IMR-90 (cell line): ENCODE measurements at regions not wholly inside any gene's neighbourhood (a gene's known extent, or its start where the extent isn't known, plus 50 kb on each side); places are given as distances from the start of the nearest gene placed in this dataset.

Experiments used
- ATAC-seq: fragments of 200-7000 bp; cut with Tn5 transposase; 2 replicates; pipeline ENCODE4 v1.9.1; 2020; ENCODE audit warnings: low read depth, mild to moderate bottlenecking, moderate library complexity
- BruUV-seq: library from RNA; stranded (reverse); fragments of 400-500 nt; replicated peaks from 2 replicates; lab custom pipeline; 2021; lab: Mats Ljungman, UMichigan
- CTCF ChIA-PET: fragments of 300-600 bp; formaldehyde crosslinking; extraction: SDS; loops from one replicate; lab custom pipeline; 2021; ENCODE audit warnings: antibody characterized with exemption; lab: Yijun Ruan, JAX
- POLR2A ChIA-PET: fragments of 300-600 bp; sonication (Branson Sonifier 250); formaldehyde crosslinking; loops from one replicate; lab custom pipeline; 2022; ENCODE audit warnings: antibody characterized with exemption; ENCODE audit not compliant: unreplicated experiment; lab: Charles Lee
- DNase-seq: peaks from one replicate; pipeline ENCODE4 v3.0.0; 2013
- H2AFZ ChIP-seq: replicated peaks from 2 replicates; pipeline ENCODE3; 2013; ENCODE audit warnings: low read length, mild to moderate bottlenecking; ENCODE audit not compliant: poor library complexity
- H2AK5ac ChIP-seq: 2 replicates; pipeline ENCODE4 v1.6.1; 2013; ENCODE audit warnings: low read depth, low read length, inconsistent platforms
- H2AK9ac ChIP-seq: replicated peaks from 2 replicates; pipeline ENCODE3; 2013; ENCODE audit warnings: mild to moderate bottlenecking, low read depth, low read length, moderate library complexity; ENCODE audit not compliant: poor library complexity
- H2BK120ac ChIP-seq: 2 replicates; pipeline ENCODE4 v1.6.1; 2013; ENCODE audit warnings: low read depth, low read length, inconsistent platforms
- H2BK15ac ChIP-seq: 3 replicates; pipeline ENCODE4 v1.6.1; 2013; ENCODE audit warnings: low read depth, low read length, inconsistent platforms
- H2BK20ac ChIP-seq: 2 replicates; pipeline ENCODE4 v1.6.1; 2013; ENCODE audit warnings: low read depth, mild to moderate bottlenecking, inconsistent platforms, low read length, moderate library complexity
- H2BK5ac ChIP-seq: 2 replicates; pipeline ENCODE4 v1.6.1; 2013; ENCODE audit warnings: mild to moderate bottlenecking, low read depth, low read length, inconsistent platforms; ENCODE audit not compliant: poor library complexity, severe bottlenecking
- H3K14ac ChIP-seq: replicated peaks from 2 replicates; pipeline ENCODE4 v1.6.1; 2013; ENCODE audit warnings: low read depth, low read length, inconsistent platforms
- H3K18ac ChIP-seq: 2 replicates; pipeline ENCODE4 v1.6.1; 2013; ENCODE audit warnings: low read depth, low read length, control low read depth
- H3K23ac ChIP-seq: 2 replicates; pipeline ENCODE4 v1.6.1; 2013; ENCODE audit warnings: low read depth, low read length, inconsistent platforms
- H3K27ac ChIP-seq: 2 replicates; pipeline ENCODE4 v1.5.1; 2013; ENCODE audit warnings: mild to moderate bottlenecking, control low read depth, low read length; ENCODE audit not compliant: insufficient read depth
- H3K27me3 ChIP-seq: 2 replicates; pipeline ENCODE4 v1.6.1; 2013; ENCODE audit warnings: low read length; ENCODE audit not compliant: control insufficient read depth, insufficient read depth
- H3K36me3 ChIP-seq: 2 replicates; pipeline ENCODE4 v1.6.1; 2013; ENCODE audit warnings: low read length, mixed read lengths; ENCODE audit not compliant: control insufficient read depth, insufficient read depth
- H3K4ac ChIP-seq: 2 replicates; pipeline ENCODE4 v1.6.1; 2013; ENCODE audit warnings: low read depth, low read length, inconsistent platforms
- H3K4me1 ChIP-seq: 2 replicates; pipeline ENCODE4 v1.6.1; 2013; ENCODE audit warnings: low read length, mixed read lengths; ENCODE audit not compliant: control insufficient read depth, insufficient read depth
- H3K4me2 ChIP-seq: 2 replicates; pipeline ENCODE4 v1.6.1; 2013; ENCODE audit warnings: low read depth, mild to moderate bottlenecking, control low read depth, low read length, moderate library complexity
- H3K4me3 ChIP-seq: 2 replicates; pipeline ENCODE4 v1.5.1; 2013; ENCODE audit warnings: low read depth, mild to moderate bottlenecking, control low read depth, low read length, moderate library complexity; ENCODE audit not compliant: insufficient read depth
- H3K56ac ChIP-seq: 2 replicates; pipeline ENCODE4 v1.6.1; 2013; ENCODE audit warnings: low read length, inconsistent platforms; ENCODE audit not compliant: insufficient read depth; ENCODE audit errors: extremely low read depth
- H3K79me1 ChIP-seq, 2 experiments: 2 replicates each; pipeline ENCODE4 v1.6.1; 2013; ENCODE audit warnings: low read length in 2 of 2, inconsistent platforms in 1 of 2, low read depth in 1 of 2
- H3K9ac ChIP-seq: 2 replicates; pipeline ENCODE4 v1.6.1; 2013; ENCODE audit warnings: low read depth, low read length, control low read depth
- H3K9me1 ChIP-seq: 2 replicates; pipeline ENCODE4 v1.6.1; 2013; ENCODE audit warnings: low read length, inconsistent platforms; ENCODE audit not compliant: insufficient read depth
- H3K9me3 ChIP-seq: 2 replicates; pipeline ENCODE4 v1.6.1; 2013; ENCODE audit warnings: low read length; ENCODE audit not compliant: control insufficient read depth, insufficient read depth
- H4K20me1 ChIP-seq: 2 replicates; pipeline ENCODE4 v1.6.1; 2013; ENCODE audit warnings: low read length, inconsistent platforms; ENCODE audit not compliant: insufficient read depth
- H4K5ac ChIP-seq: 2 replicates; pipeline ENCODE4 v1.6.1; 2013; ENCODE audit warnings: mild to moderate bottlenecking, low read depth, low read length, control low read depth
- H4K8ac ChIP-seq, 2 experiments: 2 replicates each; pipeline ENCODE4 v1.6.1; 2013; ENCODE audit warnings: low read depth in 2 of 2, low read length in 2 of 2, control low read depth in 1 of 2, inconsistent platforms in 1 of 2
- H4K91ac ChIP-seq: 2 replicates; pipeline ENCODE4 v1.6.1; 2013; ENCODE audit warnings: low read depth, low read length, inconsistent platforms; ENCODE audit not compliant: insufficient read depth
- FOS ChIP-seq: fragments of 150-350 bp; IDR thresholded peaks from 2 replicates; pipeline ENCODE4 v1.6.1; 2016; ENCODE audit warnings: low read depth, low read length
- POLR2A ChIP-seq: IDR thresholded peaks from 2 replicates; pipeline ENCODE4 v1.6.1; 2012; ENCODE audit warnings: mild to moderate bottlenecking, low read depth, low read length
- RFX5 ChIP-seq: IDR thresholded peaks from 2 replicates; pipeline ENCODE4 v1.8.0; 2012; ENCODE audit warnings: low read depth, mild to moderate bottlenecking, low read length, moderate library complexity
- WGBS, 2 experiments: methylation state at CpG; one replicate each; pipeline versions ENCODE4 v1.1.5 to v1.1.7; 2013; ENCODE audit warnings: missing lambda C conversion rate in 2 of 2; ENCODE audit not compliant: insufficient read length in 1 of 2; ENCODE audit errors: extremely low coverage in 2 of 2; 5-methylcytosine and 5-hydroxymethylcytosine counted together
- dilution Hi-C: fragments of 300-500 bp; cut with HindIII; formaldehyde crosslinking; loops from one replicate; pipeline ENCODE4 v1.14.3; 2018; ENCODE audit warnings: low sequenced_read_pairs; ENCODE audit not compliant: unreplicated experiment
- in situ Hi-C: fragments of 300-500 bp; cut with MboI; formaldehyde crosslinking; loops from 3 replicates; pipeline ENCODE4 v1.14.3; 2019; ENCODE audit warnings: low sequenced_read_pairs, inconsistent platforms, mixed read lengths
- intact Hi-C: fragments of 100-400 bp; cut with micrococcal nuclease; formaldehyde crosslinking; loops from 2 replicates; pipeline ENCODE4 v1.10.0; 2022

GRCh38 chr4:79174490-79175252 lies 151.2 kb downstream of the NAA11 start:
- Histone ChIP-seq H3K79me1 (no peaks in the 10 kb centered on the region), H3K56ac (no peak overlapping the region), H3K4me1 (no peaks in the 10 kb centered on the region; the same call in 1 of the 2 replicates), H2BK20ac (peak overlapping the region; percentile 50; the same call in 1 of the 2 replicates), H4K91ac (no peak overlapping the region), H2AFZ (no peak overlapping the region), H3K27me3 (no peaks in the 10 kb centered on the region), H3K14ac (no peak overlapping the region), H4K8ac (no peak overlapping the region), H3K23ac (no peak overlapping the region), H3K4me2 (no peak overlapping the region), H2AK9ac (no peak overlapping the region), H3K9ac (no peak overlapping the region), H4K5ac (no peak overlapping the region), H3K18ac (no peak overlapping the region), H3K4ac (no peak overlapping the region), H3K9me3 (no peaks in the 10 kb centered on the region), H2BK120ac (no peak overlapping the region), H2AK5ac (no peak overlapping the region), H3K36me3 (no peaks in the 10 kb centered on the region), H3K27ac (no peak overlapping the region), H3K9me1 (no peaks in the 10 kb centered on the region), H2BK15ac (no peak overlapping the region), H4K20me1 (no peaks in the 10 kb centered on the region), H2BK5ac (no peak overlapping the region), H3K4me3 (no peak overlapping the region)
- POLR2A ChIA-PET: no interaction called here
- intact Hi-C loops (no loop called here), dilution Hi-C loops (no loop called here), in situ Hi-C loops (no loop called here)
- no TSS peak for BruUV-seq
- ATAC-seq (peak; percentile 62), DNase-seq (no peak)
- no CpG with 5 or more reads among the region's 2 CpGs for WGBS, 2 experiments
- CTCF ChIA-PET: no interaction called here
- TF ChIP-seq POLR2A (no peak), FOS (no peak), RFX5 (no peak)
